Caco-2 (cell line): ENCODE measurements at regions not wholly inside any gene's neighbourhood (a gene's known extent, or its start where the extent isn't known, plus 50 kb on each side); places are given as distances from the start of the nearest gene placed in this dataset.

Source experiments
- BruUV-seq: library from RNA; stranded (reverse); fragments of 400-500 nt; replicated peaks from 2 replicates; lab custom pipeline; 2021; lab: Mats Ljungman, UMichigan
- CTCF ChIA-PET: fragments of 300-600 bp; sonication (Branson Sonifier 250); formaldehyde crosslinking; loops from one replicate; lab custom pipeline; 2022; ENCODE audit warnings: antibody characterized with exemption; lab: Charles Lee
- POLR2A ChIA-PET: fragments of 300-600 bp; sonication (Branson Sonifier 250); formaldehyde crosslinking; loops from one replicate; lab custom pipeline; 2022; ENCODE audit warnings: antibody characterized with exemption; lab: Charles Lee
- DNase-seq, 2 experiments: peaks; one replicate each; pipeline versions ENCODE4 v3.0.0 to v3.0.0-alpha.2; 2020 to 2022
- H3K27me3 ChIP-seq: replicated peaks from 2 replicates; pipeline ENCODE4 v1.6.0; 2011; ENCODE audit warnings: low read length; ENCODE audit not compliant: control insufficient read depth, insufficient read depth
- H3K36me3 ChIP-seq: 2 replicates; pipeline ENCODE4 v1.5.1; 2011; ENCODE audit warnings: low read length; ENCODE audit not compliant: control insufficient read depth, insufficient read depth
- H3K4me1 ChIP-seq: fragments of 250-450 bp; sonication (Bioruptor Pico); 2 replicates; pipeline ENCODE4 v1.5.1; 2020; ENCODE audit warnings: mild to moderate bottlenecking
- H3K4me3 ChIP-seq: 2 replicates; pipeline ENCODE4 v1.5.1; 2011; ENCODE audit warnings: low read depth, mild to moderate bottlenecking, control low read depth, low read length
- H3K9me3 ChIP-seq: fragments of 250-450 bp; sonication (Bioruptor Pico); 2 replicates; pipeline ENCODE4 v1.5.1; 2020; ENCODE audit warnings: mild to moderate bottlenecking, moderate library complexity
- H3K27ac Mint-ChIP-seq: one replicate; pipeline ENCODE4 v1.8.0; 2022; ENCODE audit warnings: mixed read lengths; ENCODE audit not compliant: unreplicated experiment
- H3K27me3 Mint-ChIP-seq: one replicate; pipeline ENCODE4 v1.8.0; 2022; ENCODE audit warnings: mixed read lengths; ENCODE audit not compliant: insufficient read depth, unreplicated experiment
- H3K36me3 Mint-ChIP-seq: one replicate; pipeline ENCODE4 v1.8.0; 2022; ENCODE audit warnings: mild to moderate bottlenecking, mixed read lengths; ENCODE audit not compliant: insufficient read depth, unreplicated experiment
- H3K4me1 Mint-ChIP-seq: one replicate; pipeline ENCODE4 v1.8.0; 2022; ENCODE audit warnings: low read depth, mixed read lengths; ENCODE audit not compliant: unreplicated experiment
- H3K4me3 Mint-ChIP-seq: one replicate; pipeline ENCODE4 v1.8.0; 2022; ENCODE audit warnings: mild to moderate bottlenecking, moderate library complexity, mixed read lengths; ENCODE audit not compliant: unreplicated experiment
- H3K9me3 Mint-ChIP-seq: one replicate; pipeline ENCODE4 v1.8.0; 2022; ENCODE audit warnings: mixed read lengths; ENCODE audit not compliant: unreplicated experiment
- intact Hi-C: fragments of 100-400 bp; cut with micrococcal nuclease; formaldehyde crosslinking; loops from one replicate; pipeline ENCODE4 v1.10.0; 2022; ENCODE audit not compliant: unreplicated experiment
- TF ChIP-seq, protein P1 (sequence below), 2 experiments: fragments of 200-600 bp in 1 of 2; IDR thresholded peaks; 1 replicate in 1 of 2; 2 replicates in 1 of 2; pipeline versions ENCODE4 v1.5.1 to v1.8.0; 2011 to 2022; ENCODE audit warnings: antibody characterized with exemption in 1 of 2, control low read depth in 1 of 2, inconsistent platforms in 1 of 2, low read depth in 1 of 2, low read length in 1 of 2, mild to moderate bottlenecking in 1 of 2, moderate library complexity in 1 of 2; ENCODE audit not compliant: insufficient read depth in 1 of 2, severe bottlenecking in 1 of 2, unreplicated experiment in 1 of 2

DNA sequence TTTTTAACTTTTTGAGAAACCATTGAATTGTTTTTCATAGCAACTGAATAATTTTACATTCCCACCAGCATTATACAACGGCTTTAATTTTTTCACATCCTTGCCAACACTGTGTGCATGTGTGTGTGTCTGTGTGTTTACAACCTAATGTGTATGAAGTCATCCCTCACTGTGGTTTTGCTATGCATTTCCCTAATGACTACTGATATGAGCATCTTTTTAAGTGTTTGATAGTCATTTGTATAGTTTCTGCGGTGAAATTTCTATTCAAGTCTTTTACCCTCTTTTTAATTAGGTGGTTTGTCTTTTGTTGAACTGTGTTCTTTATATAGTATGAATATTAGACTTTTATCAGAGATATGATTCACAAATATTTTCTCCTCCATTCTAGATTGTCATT is 263.1 kb upstream of the COX7C start:
- H3K9me3 Mint-ChIP-seq, result no peaks in the 10 kb centered on the region
- CTCF ChIA-PET, result no interaction called here
- Histone ChIP-seq H3K4me1 (no peaks in the 10 kb centered on the region), H3K27me3 (no peaks in the 10 kb centered on the region), H3K36me3 (no peaks in the 10 kb centered on the region), H3K9me3 (no peaks in the 10 kb centered on the region), H3K4me3 (no peak overlapping the region)
- no peak overlapping the region for H3K4me3 Mint-ChIP-seq
- intact Hi-C loops, result no loop called here
- H3K4me1 Mint-ChIP-seq, result no peaks in the 10 kb centered on the region
- POLR2A ChIA-PET, result no interaction called here
- no peak overlapping the region for H3K27ac Mint-ChIP-seq
- DNase-seq, result no peak
- TF ChIP-seq, protein P1, sequence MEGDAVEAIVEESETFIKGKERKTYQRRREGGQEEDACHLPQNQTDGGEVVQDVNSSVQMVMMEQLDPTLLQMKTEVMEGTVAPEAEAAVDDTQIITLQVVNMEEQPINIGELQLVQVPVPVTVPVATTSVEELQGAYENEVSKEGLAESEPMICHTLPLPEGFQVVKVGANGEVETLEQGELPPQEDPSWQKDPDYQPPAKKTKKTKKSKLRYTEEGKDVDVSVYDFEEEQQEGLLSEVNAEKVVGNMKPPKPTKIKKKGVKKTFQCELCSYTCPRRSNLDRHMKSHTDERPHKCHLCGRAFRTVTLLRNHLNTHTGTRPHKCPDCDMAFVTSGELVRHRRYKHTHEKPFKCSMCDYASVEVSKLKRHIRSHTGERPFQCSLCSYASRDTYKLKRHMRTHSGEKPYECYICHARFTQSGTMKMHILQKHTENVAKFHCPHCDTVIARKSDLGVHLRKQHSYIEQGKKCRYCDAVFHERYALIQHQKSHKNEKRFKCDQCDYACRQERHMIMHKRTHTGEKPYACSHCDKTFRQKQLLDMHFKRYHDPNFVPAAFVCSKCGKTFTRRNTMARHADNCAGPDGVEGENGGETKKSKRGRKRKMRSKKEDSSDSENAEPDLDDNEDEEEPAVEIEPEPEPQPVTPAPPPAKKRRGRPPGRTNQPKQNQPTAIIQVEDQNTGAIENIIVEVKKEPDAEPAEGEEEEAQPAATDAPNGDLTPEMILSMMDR (IDR thresholded peaks at IDR 0.05; ENCODE audit: insufficient read depth in 1 of 2, low read depth in 1 of 2, low read length in 1 of 2, severe bottlenecking in 1 of 2, unreplicated experiment in 1 of 2), result no peak
- H3K36me3 Mint-ChIP-seq, result no peaks in the 10 kb centered on the region
- no peaks in the 10 kb centered on the region for H3K27me3 Mint-ChIP-seq
- BruUV-seq, result no TSS peak

DNA sequence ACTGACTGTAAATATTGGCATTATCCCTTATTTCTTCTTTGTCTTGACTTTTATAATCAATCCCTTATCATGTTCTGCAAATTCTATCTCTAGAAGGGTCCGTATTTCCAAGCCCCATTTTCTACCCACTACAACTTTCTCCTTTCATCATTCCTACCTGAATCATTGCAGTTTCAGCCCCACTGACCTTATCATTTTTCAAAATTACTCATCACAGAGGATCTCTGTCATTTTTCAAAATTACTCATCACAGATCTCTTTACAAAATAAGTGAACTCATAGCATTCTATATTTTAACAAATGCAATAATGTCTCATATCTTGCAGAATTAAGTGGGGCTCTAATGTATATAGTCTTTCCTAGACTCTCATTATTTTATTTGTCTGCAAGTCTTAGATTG is 256.9 kb upstream of the COX7C start:
- Histone ChIP-seq H3K4me1 (no peaks in the 10 kb centered on the region), H3K9me3 (no peaks in the 10 kb centered on the region), H3K36me3 (no peaks in the 10 kb centered on the region), H3K27me3 (no peaks in the 10 kb centered on the region), H3K4me3 (no peak overlapping the region)
- no peak overlapping the region for H3K4me3 Mint-ChIP-seq
- no peak for DNase-seq
- H3K27ac Mint-ChIP-seq, result no peak overlapping the region
- TF ChIP-seq, protein P1 (IDR thresholded peaks at IDR 0.05; ENCODE audit: insufficient read depth in 1 of 2, low read depth in 1 of 2, low read length in 1 of 2, severe bottlenecking in 1 of 2, unreplicated experiment in 1 of 2), result no peak
- no peaks in the 10 kb centered on the region for H3K4me1 Mint-ChIP-seq
- H3K9me3 Mint-ChIP-seq, result no peaks in the 10 kb centered on the region
- intact Hi-C loops, result no loop called here
- ChIA-PET CTCF (no interaction called here), POLR2A (no interaction called here)
- no peaks in the 10 kb centered on the region for H3K27me3 Mint-ChIP-seq
- BruUV-seq, result no TSS peak
- H3K36me3 Mint-ChIP-seq, result no peaks in the 10 kb centered on the region

DNA sequence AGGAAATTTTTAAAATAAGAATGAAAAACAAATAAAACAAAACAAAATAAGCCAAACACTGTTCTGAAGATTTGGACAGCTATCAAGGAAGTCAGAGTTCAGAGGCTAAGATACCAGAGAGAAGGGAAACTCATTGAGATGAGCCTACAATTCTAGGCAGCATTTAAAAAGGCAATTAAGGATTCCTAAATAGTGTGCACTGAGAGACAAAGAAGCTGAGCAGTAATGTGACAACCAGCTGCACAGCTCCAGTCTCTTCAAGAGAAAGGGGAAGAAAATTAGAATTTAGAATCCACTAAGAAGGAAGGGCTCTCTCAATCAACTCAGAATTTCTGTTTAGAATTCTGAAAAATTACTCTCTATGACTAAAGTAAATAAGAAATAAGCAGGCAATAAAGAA is 246.7 kb upstream of the COX7C start:
- Mint-ChIP-seq H3K27ac (no peak overlapping the region), H3K9me3 (no peaks in the 10 kb centered on the region), H3K4me3 (no peak overlapping the region), H3K27me3 (no peaks in the 10 kb centered on the region), H3K4me1 (no peaks in the 10 kb centered on the region), H3K36me3 (no peaks in the 10 kb centered on the region)
- no peaks in the 10 kb centered on the region for H3K9me3 ChIP-seq
- H3K4me1 ChIP-seq, result no peaks in the 10 kb centered on the region
- no peak overlapping the region for H3K4me3 ChIP-seq
- no TSS peak for BruUV-seq
- H3K36me3 ChIP-seq, result no peaks in the 10 kb centered on the region
- intact Hi-C loops, result no loop called here
- no peak for DNase-seq
- ChIA-PET CTCF (no interaction called here), POLR2A (no interaction called here)
- TF ChIP-seq, protein P1 (IDR thresholded peaks at IDR 0.05; ENCODE audit: insufficient read depth in 1 of 2, low read depth in 1 of 2, low read length in 1 of 2, severe bottlenecking in 1 of 2, unreplicated experiment in 1 of 2), result no peak
- H3K27me3 ChIP-seq, result no peaks in the 10 kb centered on the region
